ENCODE measurements at regions not wholly inside any gene's neighbourhood (a gene's known extent, or its start where the extent isn't known, plus 50 kb on each side); places are given as distances from the start of the nearest gene placed in this dataset.

- Histone ChIP-seq H3K9me3 (ENCODE audit: control insufficient read depth, insufficient read depth, low read depth, low read length) (no peaks in the 10 kb centered on the region), H3K27ac (ENCODE audit: low read length) (no peak overlapping the region), H3K4me1 (ENCODE audit: control insufficient read depth, insufficient read depth, low read length) (no peaks in the 10 kb centered on the region), H3K27me3 (ENCODE audit: control insufficient read depth, insufficient read depth, low read length) (no peaks in the 10 kb centered on the region), H3K4me3 (ENCODE audit: low read depth in 2 of 2, low read length in 2 of 2) (no peak overlapping the region), H3K36me3 (ENCODE audit: control insufficient read depth, insufficient read depth, low read length) (no peaks in the 10 kb centered on the region)
- ChIA-PET POLR2A (no interaction called here), CTCF (no interaction called here)
- no TSS peak for BruUV-seq (replicated peaks)
- DNase-seq (ENCODE audit: low read depth, low spot score) = no peak
- TF ChIP-seq, protein P1, sequence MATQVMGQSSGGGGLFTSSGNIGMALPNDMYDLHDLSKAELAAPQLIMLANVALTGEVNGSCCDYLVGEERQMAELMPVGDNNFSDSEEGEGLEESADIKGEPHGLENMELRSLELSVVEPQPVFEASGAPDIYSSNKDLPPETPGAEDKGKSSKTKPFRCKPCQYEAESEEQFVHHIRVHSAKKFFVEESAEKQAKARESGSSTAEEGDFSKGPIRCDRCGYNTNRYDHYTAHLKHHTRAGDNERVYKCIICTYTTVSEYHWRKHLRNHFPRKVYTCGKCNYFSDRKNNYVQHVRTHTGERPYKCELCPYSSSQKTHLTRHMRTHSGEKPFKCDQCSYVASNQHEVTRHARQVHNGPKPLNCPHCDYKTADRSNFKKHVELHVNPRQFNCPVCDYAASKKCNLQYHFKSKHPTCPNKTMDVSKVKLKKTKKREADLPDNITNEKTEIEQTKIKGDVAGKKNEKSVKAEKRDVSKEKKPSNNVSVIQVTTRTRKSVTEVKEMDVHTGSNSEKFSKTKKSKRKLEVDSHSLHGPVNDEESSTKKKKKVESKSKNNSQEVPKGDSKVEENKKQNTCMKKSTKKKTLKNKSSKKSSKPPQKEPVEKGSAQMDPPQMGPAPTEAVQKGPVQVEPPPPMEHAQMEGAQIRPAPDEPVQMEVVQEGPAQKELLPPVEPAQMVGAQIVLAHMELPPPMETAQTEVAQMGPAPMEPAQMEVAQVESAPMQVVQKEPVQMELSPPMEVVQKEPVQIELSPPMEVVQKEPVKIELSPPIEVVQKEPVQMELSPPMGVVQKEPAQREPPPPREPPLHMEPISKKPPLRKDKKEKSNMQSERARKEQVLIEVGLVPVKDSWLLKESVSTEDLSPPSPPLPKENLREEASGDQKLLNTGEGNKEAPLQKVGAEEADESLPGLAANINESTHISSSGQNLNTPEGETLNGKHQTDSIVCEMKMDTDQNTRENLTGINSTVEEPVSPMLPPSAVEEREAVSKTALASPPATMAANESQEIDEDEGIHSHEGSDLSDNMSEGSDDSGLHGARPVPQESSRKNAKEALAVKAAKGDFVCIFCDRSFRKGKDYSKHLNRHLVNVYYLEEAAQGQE (IDR thresholded peaks at IDR 0.05; ENCODE audit: insufficient read depth in 1 of 2, low read depth in 2 of 2, low read length in 1 of 2) = no peak
- TF ChIP-seq TCF7L2 (IDR thresholded peaks at IDR 0.05; ENCODE audit: low read depth, low read length) = no peak
- no peak for TF ChIP-seq POLR2AphosphoS5 (IDR thresholded peaks at IDR 0.05; ENCODE audit: low read depth, low read length)
- no peak for TF ChIP-seq CTCF (IDR thresholded peaks at IDR 0.05)
- TF ChIP-seq SIN3A (IDR thresholded peaks at IDR 0.05; ENCODE audit: borderline replicate concordance, insufficient read depth, low read depth, low read length) = no peak
- intact Hi-C loops (cut with micrococcal nuclease; ENCODE audit: unreplicated experiment) = loop anchor here (10.0 kb wide), 1 partner anchor 125 kb away; no protein-coding TSS in a partner anchor
- ATAC-seq = no peak
- in situ Hi-C loops (cut with HindIII; ENCODE audit: low pct_unique_long_range_greater_than_20kb, low sequenced_read_pairs) = no loop called here
Measured at GRCh38 chr22:23409976-23410375, 170.1 kb downstream of the IGLL1 start.

DNA sequence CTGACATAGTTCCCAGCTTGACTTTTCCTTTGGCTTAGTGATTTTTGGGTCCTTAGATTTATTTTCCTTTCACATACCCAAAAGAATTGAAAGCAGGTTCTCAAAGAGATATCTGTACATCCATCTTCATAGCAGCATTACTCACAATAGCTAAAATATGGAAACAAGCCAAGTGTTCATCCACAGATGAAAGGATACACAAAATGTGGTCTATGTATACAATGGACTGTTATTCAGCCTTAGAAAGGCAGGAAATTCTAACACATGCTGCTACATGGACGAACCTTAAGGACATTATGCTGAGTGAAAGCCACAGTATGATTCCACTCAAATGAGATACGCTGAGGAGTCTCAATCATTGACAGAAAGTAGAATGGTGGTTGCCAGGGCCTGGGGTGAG is 171.8 kb downstream of the IGLL1 start:
- H3K9me3 ChIP-seq (ENCODE audit: control insufficient read depth, insufficient read depth, low read depth, low read length) = no peaks in the 10 kb centered on the region
- TF ChIP-seq POLR2AphosphoS5 (IDR thresholded peaks at IDR 0.05; ENCODE audit: low read depth, low read length) (no peak), SIN3A (IDR thresholded peaks at IDR 0.05; ENCODE audit: borderline replicate concordance, insufficient read depth, low read depth, low read length) (no peak), TCF7L2 (IDR thresholded peaks at IDR 0.05; ENCODE audit: low read depth, low read length) (no peak), CTCF (IDR thresholded peaks at IDR 0.05) (no peak)
- TF ChIP-seq, protein P1 (IDR thresholded peaks at IDR 0.05; ENCODE audit: insufficient read depth in 1 of 2, low read depth in 2 of 2, low read length in 1 of 2) = no peak
- intact Hi-C loops (cut with micrococcal nuclease; ENCODE audit: unreplicated experiment) = loop anchor here (10.0 kb wide), 1 partner anchor 126 kb away; no protein-coding TSS in a partner anchor
- ATAC-seq (no peak), DNase-seq (ENCODE audit: low read depth, low spot score) (no peak)
- H3K4me1 ChIP-seq (ENCODE audit: control insufficient read depth, insufficient read depth, low read length) = no peaks in the 10 kb centered on the region
- no peaks in the 10 kb centered on the region for H3K36me3 ChIP-seq (ENCODE audit: control insufficient read depth, insufficient read depth, low read length)
- POLR2A ChIA-PET = no interaction called here
- no peak overlapping the region for H3K4me3 ChIP-seq (ENCODE audit: low read depth in 2 of 2, low read length in 2 of 2)
- no peak overlapping the region for H3K27ac ChIP-seq (ENCODE audit: low read length)
- in situ Hi-C loops (cut with HindIII; ENCODE audit: low pct_unique_long_range_greater_than_20kb, low sequenced_read_pairs) = no loop called here
- H3K27me3 ChIP-seq (ENCODE audit: control insufficient read depth, insufficient read depth, low read length) = no peaks in the 10 kb centered on the region
- BruUV-seq (replicated peaks) = no TSS peak
- CTCF ChIA-PET = no interaction called here
